ENCODE measurements at regions not wholly inside any gene's neighbourhood (a gene's known extent, or its start where the extent isn't known, plus 50 kb on each side); places are given as distances from the start of the nearest gene placed in this dataset.

DNA sequence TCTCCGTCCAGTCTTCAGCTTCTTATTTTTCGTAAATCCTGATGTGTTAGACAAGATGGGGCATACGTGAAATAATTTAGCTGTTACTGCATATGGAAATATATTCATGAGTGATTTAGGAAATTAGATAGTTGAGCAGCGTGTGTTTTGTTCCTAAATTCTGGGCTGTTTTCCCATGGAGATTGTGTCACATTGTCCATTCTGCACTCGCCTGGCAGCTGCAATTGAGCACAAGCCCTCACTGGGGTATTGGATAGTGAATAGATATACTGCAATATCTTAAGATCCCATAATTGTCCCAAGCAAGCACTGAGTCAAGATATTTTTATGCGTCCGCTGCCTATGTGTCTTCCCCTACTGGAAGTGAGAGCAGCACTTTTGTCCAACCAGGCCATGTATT lies 1027.1 kb upstream of the WWC1 start:
- no peak overlapping the region for H3K27ac ChIP-seq
- TF ChIP-seq, protein P1, sequence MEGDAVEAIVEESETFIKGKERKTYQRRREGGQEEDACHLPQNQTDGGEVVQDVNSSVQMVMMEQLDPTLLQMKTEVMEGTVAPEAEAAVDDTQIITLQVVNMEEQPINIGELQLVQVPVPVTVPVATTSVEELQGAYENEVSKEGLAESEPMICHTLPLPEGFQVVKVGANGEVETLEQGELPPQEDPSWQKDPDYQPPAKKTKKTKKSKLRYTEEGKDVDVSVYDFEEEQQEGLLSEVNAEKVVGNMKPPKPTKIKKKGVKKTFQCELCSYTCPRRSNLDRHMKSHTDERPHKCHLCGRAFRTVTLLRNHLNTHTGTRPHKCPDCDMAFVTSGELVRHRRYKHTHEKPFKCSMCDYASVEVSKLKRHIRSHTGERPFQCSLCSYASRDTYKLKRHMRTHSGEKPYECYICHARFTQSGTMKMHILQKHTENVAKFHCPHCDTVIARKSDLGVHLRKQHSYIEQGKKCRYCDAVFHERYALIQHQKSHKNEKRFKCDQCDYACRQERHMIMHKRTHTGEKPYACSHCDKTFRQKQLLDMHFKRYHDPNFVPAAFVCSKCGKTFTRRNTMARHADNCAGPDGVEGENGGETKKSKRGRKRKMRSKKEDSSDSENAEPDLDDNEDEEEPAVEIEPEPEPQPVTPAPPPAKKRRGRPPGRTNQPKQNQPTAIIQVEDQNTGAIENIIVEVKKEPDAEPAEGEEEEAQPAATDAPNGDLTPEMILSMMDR (conservative IDR thresholded peaks at IDR 0.05), result no peak

DNA sequence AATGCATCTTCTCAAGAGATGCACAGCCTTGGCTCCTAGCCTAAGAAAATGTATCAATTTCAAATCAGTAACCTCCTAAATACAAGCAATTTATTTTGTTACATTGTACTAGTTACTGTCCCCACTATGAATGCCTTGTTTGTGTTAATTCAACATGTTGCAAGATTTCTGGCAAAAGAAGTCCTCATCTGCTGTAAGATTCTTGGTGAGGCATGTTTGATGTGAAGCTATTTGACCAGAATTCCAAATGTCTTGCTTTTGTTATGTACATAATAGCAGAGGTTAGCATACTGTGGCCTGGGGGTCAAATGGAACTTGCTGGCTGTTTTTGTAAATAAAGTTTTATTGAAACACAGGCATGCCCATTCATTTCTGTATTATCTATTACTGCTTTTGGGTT lies 1023.1 kb upstream of the WWC1 start:
- TF ChIP-seq, protein P1 (conservative IDR thresholded peaks at IDR 0.05), result no peak
- H3K27ac ChIP-seq, result peak overlapping the region; percentile 43; the same call in 1 of the 2 replicates

DNA sequence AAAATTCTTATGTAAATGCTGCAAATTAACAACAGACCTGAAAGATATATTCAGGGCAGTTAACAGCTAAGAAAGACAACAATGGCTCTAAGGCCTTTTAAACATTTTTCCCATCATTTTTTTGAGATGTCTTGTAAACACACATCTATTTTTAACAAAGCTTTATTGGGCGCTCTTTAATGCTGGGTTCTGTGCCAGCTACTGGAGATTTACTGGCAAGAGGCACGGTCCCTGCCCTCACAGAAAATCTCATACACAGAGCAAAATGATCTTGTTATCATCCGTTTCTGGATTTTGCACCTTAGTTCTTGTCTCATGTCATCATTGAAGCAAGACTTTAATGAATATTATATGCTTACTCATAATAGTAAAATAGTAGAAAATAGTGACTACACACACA lies 1022.3 kb upstream of the WWC1 start:
- H3K27ac ChIP-seq, result peak overlapping the region; percentile 43
- TF ChIP-seq, protein P1 (conservative IDR thresholded peaks at IDR 0.05), result no peak

DNA sequence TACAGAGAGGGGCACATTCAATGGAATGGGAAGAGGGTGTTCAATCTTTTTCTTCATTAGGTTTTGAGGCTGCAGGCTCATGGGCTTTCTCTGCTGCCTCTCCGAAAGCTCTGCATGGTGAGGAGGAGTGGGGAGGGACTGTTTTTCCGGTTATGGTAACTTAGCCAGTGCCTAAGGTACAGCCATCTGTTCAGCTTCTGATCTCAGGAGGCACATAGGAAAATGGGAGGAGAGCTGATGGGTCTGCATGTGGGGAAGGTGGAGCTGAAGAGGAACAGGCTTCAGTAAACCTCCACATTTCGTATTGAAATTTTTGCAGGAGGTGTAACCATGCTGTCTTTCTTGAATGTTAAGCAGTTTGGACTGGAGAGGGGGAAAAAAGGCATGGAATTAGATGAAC lies 1020.4 kb upstream of the WWC1 start:
- peak overlapping the region; percentile 61 for H3K27ac ChIP-seq
- TF ChIP-seq, protein P1 (conservative IDR thresholded peaks at IDR 0.05), result no peak

DNA sequence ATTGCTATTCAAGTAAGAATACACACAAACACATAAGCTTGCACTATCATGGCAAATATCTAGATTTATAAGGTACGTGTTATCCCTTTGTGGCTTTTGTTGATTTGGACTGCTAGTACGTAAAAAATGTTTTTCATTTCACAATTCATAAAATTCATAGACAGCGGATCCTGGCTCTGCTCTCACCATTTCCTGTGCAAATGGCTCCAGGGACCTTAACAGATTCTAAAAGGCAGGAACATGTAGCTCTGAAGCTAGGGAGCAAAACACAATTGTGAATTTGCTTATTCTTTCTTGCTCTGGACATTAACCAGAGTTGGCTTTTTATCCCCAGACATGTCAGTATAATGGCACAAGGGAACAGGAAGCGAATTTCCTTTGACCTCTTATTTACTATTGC lies 1019.9 kb upstream of the WWC1 start:
- H3K27ac ChIP-seq, result peak overlapping the region; percentile 61
- TF ChIP-seq, protein P1 (conservative IDR thresholded peaks at IDR 0.05), result no peak

DNA sequence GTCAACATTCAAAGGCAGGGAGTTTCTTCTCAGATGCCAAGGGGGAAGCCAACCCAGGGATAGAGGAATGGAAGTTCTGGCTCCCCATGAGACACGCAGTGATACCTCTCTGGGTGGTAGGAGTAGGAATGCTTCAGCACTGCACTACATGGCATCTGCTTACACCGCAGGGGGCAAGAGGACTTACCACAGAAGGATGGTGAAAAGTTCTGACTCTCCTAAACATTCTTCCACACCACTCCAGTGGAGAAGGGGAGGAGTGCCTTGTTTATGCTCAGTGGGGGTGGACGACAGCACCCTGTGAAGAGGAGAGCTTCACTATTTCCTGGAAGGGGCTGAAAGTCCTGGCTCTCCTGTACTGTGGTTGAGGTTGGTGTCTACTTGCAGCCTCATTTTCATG lies 1011.3 kb upstream of the WWC1 start:
- no peak overlapping the region for H3K27ac ChIP-seq
- TF ChIP-seq, protein P1 (conservative IDR thresholded peaks at IDR 0.05), result no peak

DNA sequence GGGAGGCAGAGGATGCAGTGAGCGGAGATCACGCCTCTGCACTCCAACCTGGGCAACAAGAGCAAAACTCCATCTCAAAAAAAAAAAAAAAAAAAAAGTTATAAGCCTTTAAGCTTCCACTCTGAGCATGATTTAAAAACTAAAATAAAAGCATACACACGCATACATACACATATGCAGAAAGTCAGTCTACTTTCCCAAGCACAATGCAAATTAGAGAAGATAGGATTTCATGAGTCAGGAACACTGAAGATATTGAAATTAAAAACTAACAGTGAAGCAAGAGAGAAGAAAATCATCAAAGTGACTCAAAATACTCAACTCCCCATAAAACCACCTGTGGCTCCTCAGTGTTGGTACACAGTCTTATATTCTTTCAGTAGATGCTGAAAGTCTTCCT lies 1009.5 kb upstream of the WWC1 start:
- TF ChIP-seq, protein P1 (conservative IDR thresholded peaks at IDR 0.05), result no peak
- no peak overlapping the region for H3K27ac ChIP-seq

DNA sequence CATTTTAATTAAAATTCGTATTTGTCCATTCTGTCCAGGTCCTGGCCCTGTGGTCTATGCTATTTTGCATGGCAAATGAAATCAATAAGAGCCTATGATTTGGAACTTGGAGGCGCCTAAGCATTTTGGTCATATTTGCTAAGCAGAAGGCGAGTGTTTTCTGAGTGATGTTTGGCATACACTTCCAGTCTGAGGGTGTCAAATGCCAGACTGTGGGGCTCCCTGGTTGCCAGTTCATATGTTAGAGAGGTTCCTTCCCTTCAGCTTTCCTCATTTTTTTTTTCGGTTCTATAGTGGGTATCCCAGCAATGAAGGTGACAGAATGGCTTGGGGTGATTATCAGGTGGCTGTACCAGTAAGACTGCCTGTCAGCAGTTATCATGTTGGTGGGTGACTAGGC lies 1007.8 kb upstream of the WWC1 start:
- TF ChIP-seq, protein P1 (conservative IDR thresholded peaks at IDR 0.05), result no peak
- peak overlapping the region; percentile 14; the same call in 1 of the 2 replicates for H3K27ac ChIP-seq
